ENCODE measurements at regions not wholly inside any gene's neighbourhood (a gene's known extent, or its start where the extent isn't known, plus 50 kb on each side); places are given as distances from the start of the nearest gene placed in this dataset.

DNA sequence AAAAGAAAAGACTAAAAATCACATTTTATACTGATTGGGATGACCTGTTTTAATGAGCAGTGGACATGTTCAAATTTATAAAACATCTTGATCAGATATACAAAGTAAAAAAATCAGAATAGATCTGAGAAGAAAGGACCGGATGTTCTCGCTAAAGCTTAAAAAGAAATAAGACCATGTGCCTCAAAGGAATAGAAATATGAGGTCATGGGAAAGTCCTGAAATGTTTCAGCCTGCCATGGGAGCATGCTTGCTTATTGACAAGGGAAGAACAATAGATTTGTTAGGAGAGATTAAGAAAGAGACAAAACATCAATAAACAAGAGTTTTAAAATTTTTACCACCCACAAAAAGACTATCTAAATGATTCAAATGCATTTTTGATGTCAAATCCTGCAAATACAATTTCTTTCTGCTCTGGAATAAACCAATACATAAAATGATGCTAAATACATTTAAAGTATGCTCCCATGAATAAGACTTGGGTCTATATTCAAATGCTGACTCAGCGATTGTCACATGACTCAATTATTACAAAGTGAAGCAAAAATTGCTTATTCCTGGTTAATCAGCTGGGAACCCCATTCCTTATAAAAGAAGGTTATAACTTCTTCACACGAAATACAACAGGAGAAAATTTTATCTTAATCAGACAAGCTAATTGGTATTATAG lies 633.9 kb upstream of the PKDCC start:
- intact Hi-C loops (cut with DNase I) = loop anchor here in 1 of 2 donors (5.0 kb wide), 1 partner anchor 368 kb away; no protein-coding TSS in a partner anchor
- 47 to 59% (median 58%) methylated on average over 4 of the region's 4 CpGs for WGBS, 3 donors
- Histone ChIP-seq H3K4me1 (no peaks in the 10 kb centered on the region), H3K4me3 (no peak overlapping the region), H3K36me3 (ENCODE audit: insufficient read depth in 1 of 2, low read depth in 1 of 2) (no peaks in the 10 kb centered on the region), H3K27ac (no peak overlapping the region), H3K27me3 (ENCODE audit: insufficient read depth in 3 of 3, low read length in 2 of 3) (no peaks in the 10 kb centered on the region), H3K9me3 (no peaks in the 10 kb centered on the region)
- ATAC-seq (no peak), DNase-seq (no peak)
- TF ChIP-seq, protein P1, sequence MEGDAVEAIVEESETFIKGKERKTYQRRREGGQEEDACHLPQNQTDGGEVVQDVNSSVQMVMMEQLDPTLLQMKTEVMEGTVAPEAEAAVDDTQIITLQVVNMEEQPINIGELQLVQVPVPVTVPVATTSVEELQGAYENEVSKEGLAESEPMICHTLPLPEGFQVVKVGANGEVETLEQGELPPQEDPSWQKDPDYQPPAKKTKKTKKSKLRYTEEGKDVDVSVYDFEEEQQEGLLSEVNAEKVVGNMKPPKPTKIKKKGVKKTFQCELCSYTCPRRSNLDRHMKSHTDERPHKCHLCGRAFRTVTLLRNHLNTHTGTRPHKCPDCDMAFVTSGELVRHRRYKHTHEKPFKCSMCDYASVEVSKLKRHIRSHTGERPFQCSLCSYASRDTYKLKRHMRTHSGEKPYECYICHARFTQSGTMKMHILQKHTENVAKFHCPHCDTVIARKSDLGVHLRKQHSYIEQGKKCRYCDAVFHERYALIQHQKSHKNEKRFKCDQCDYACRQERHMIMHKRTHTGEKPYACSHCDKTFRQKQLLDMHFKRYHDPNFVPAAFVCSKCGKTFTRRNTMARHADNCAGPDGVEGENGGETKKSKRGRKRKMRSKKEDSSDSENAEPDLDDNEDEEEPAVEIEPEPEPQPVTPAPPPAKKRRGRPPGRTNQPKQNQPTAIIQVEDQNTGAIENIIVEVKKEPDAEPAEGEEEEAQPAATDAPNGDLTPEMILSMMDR (IDR thresholded peaks at IDR 0.05) = no peak

DNA sequence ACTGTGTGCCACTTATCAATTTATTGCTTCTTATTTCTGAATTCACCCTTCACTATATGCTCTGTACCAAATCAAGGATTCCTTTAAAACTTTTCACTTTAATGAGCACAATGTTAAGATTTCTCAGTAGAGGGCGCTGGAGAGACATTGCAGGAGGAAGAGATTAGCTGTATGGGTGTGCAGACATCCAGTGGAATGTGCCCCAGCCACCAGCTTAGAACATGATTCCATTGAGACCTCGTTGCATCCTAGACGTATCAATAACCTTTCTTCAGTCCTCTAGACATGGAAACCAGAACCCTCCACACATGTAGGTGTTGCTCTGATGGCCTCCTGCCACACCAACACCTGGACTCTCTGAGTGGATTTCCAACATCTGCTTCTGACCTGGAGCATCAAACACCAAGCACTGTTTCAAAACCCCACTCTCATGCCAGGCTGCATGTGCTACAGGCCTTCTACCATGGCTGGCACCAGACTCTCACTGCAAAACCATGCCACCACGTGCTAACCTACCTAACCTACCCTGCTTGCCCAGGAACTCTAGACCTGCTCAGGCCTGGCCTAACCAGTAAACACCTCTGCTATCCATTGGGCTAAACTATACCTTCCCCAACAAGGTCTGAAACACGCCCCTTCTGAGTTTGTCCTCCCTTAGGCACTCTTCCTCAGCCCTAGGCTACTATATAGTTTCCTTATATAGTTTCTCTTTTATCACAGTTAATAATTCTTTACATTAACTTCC lies 633.2 kb upstream of the PKDCC start:
- 48 to 61% (median 60%) methylated on average over 5 of the region's 5 CpGs for WGBS, 3 donors
- intact Hi-C loops (cut with DNase I) = loop anchor here in 1 of 2 donors (5.0 kb wide), 1 partner anchor 368 kb away; no protein-coding TSS in a partner anchor
- TF ChIP-seq, protein P1 (IDR thresholded peaks at IDR 0.05) = peak; percentile 20

DNA sequence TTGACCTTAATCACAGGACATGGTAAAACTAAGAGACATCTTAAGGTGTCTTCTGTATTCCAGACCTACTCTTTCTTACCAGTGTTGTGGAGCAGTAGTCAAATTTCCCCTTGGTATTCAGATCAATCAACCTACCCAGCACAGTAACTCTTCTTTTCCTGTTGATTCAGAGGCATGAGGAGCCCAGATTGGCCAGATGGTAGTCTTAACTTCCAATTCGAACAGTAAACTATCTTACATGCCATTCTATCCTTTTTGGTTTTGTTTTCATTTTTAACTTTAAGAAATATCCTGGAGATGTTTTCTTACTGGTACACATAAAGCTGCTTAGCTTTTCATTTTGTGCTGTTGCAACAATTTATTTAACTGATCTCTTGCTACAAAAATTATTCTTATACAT lies 630.3 kb upstream of the PKDCC start:
- Histone ChIP-seq H3K4me1 (no peaks in the 10 kb centered on the region), H3K27me3 (ENCODE audit: insufficient read depth in 3 of 3, low read length in 2 of 3) (no peaks in the 10 kb centered on the region), H3K27ac (no peak overlapping the region), H3K36me3 (ENCODE audit: insufficient read depth in 1 of 2, low read depth in 1 of 2) (no peaks in the 10 kb centered on the region), H3K9me3 (no peaks in the 10 kb centered on the region), H3K4me3 (no peak overlapping the region)
- intact Hi-C loops (cut with DNase I) = no loop called here
- no peak for DNase-seq
- 49 to 55% (median 53%) methylated on average over 1 of the region's 1 CpG for WGBS, 3 donors
- ATAC-seq = no peak
- TF ChIP-seq, protein P1 (IDR thresholded peaks at IDR 0.05) = no peak

More for the DNA sequence above, 633.2 kb upstream of the PKDCC start:
- no peaks in the 10 kb centered on the region for H3K36me3 ChIP-seq (ENCODE audit: insufficient read depth in 1 of 2, low read depth in 1 of 2)
- H3K9me3 ChIP-seq = no peaks in the 10 kb centered on the region
- DNase-seq (no peak), ATAC-seq (no peak)
- H3K4me3 ChIP-seq = no peak overlapping the region
- no peaks in the 10 kb centered on the region for H3K4me1 ChIP-seq
- no peaks in the 10 kb centered on the region for H3K27me3 ChIP-seq (ENCODE audit: insufficient read depth in 3 of 3, low read length in 2 of 3)
- H3K27ac ChIP-seq = no peak overlapping the region

DNA sequence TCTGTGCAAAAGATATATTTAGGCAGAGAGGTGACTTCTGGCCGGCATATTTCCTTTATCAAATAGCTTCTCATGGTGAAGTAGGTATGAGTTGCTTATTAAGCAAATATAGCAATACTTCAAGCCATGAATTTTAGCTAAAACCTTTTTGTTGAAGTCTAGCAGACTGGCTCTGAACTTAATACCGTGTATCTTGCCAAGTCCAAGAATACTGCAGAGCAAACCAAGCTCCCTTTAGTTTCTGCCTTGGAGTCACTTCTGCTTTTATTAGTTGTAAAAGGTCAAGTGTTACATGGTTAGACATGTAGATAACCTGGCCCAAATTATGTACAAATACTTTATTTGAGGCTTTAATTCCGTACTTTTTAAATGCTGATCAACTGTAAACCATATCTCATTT lies 627.6 kb upstream of the PKDCC start:
- Histone ChIP-seq H3K4me1 (no peaks in the 10 kb centered on the region), H3K27ac (no peak overlapping the region), H3K36me3 (ENCODE audit: insufficient read depth in 1 of 2, low read depth in 1 of 2) (no peaks in the 10 kb centered on the region), H3K27me3 (ENCODE audit: insufficient read depth in 3 of 3, low read length in 2 of 3) (no peaks in the 10 kb centered on the region), H3K4me3 (no peak overlapping the region), H3K9me3 (no peaks in the 10 kb centered on the region)
- 41 to 61% (median 45%) methylated on average over 3 of the region's 3 CpGs for WGBS, 3 donors
- no peak for DNase-seq
- intact Hi-C loops (cut with DNase I) = no loop called here
- TF ChIP-seq, protein P1 (IDR thresholded peaks at IDR 0.05) = no peak
- ATAC-seq = no peak
